Mucosa of descending colon (tissue), 3 donors: ENCODE measurements at regions not wholly inside any gene's neighbourhood (a gene's known extent, or its start where the extent isn't known, plus 50 kb on each side); places are given as distances from the start of the nearest gene placed in this dataset.

Experiments
- ATAC-seq: fragments of 200-7000 bp; cut with Tn5 transposase; one replicate; pipeline ENCODE4 v1.9.1; 2020; ENCODE audit warnings: mild to moderate bottlenecking, moderate library complexity
- DNase-seq, 3 donors: peaks; one replicate each; pipeline ENCODE4 v3.0.0-alpha.2; 2020
- H3K36me3 ChIP-seq: fragments of 200-600 bp; one replicate; pipeline ENCODE4 v1.8.0; 2021; ENCODE audit warnings: low read depth, mild to moderate bottlenecking
- H3K4me1 ChIP-seq: fragments of 200-600 bp; one replicate; pipeline ENCODE4 v1.8.0; 2021; ENCODE audit warnings: low read depth, mild to moderate bottlenecking
- H3K4me3 ChIP-seq: fragments of 200-600 bp; one replicate; pipeline ENCODE4 v1.8.0; 2021; ENCODE audit warnings: mild to moderate bottlenecking
- H3K9me3 ChIP-seq: fragments of 200-600 bp; one replicate; pipeline ENCODE4 v1.8.0; 2021; ENCODE audit warnings: mild to moderate bottlenecking
- CTCF ChIP-seq: fragments of 200-600 bp; IDR thresholded peaks from one replicate; pipeline ENCODE4 v1.8.0; 2022; ENCODE audit warnings: antibody characterized with exemption, mild to moderate bottlenecking
- intact Hi-C, 2 donors: fragments of 100-400 bp; cut with DNase I in 1 of 2; cut with micrococcal nuclease in 1 of 2; formaldehyde crosslinking; loops; one replicate each; pipeline versions ENCODE4 v1.11.0 to v1.11.1; 2022; cut with DNase I, micrococcal nuclease
- donor health status: DM: no; HTN: no; CAD: no; lungs with moderate emphysema.
- donor health status: DM: no; HTN: no; CAD: no.
- donor health status: DM: no; HTN: yes; CAD: no.

GRCh38 chr2:176653479-176654443, 384.5 kb downstream of the MTX2 start:
- Histone ChIP-seq H3K4me1 (no peaks in the 10 kb centered on the region), H3K9me3 (no peaks in the 10 kb centered on the region), H3K4me3 (no peak overlapping the region), H3K36me3 (no peaks in the 10 kb centered on the region)
- peak; percentile 35 for TF ChIP-seq CTCF
- DNase-seq (peak; percentile 50 to 69 (median 57)), ATAC-seq (peak; percentile 91)
- intact Hi-C loops = loop anchor here in 1 of 2 donors (5.0 to 10.0 kb wide), 2 partner anchors 161 to 526 kb away; partner anchors contain the start of gene HOXD8

- no peaks in the 10 kb centered on the region for H3K4me1 ChIP-seq
- H3K4me3 ChIP-seq = no peak overlapping the region
- H3K36me3 ChIP-seq = no peaks in the 10 kb centered on the region
- no peak for TF ChIP-seq CTCF
- DNase-seq = no peak
- intact Hi-C loops = loop anchor here in 1 of 2 donors (10.0 kb wide), 1 partner anchor 159 kb away; no protein-coding TSS in a partner anchor
- H3K9me3 ChIP-seq = no peaks in the 10 kb centered on the region
- no peak for ATAC-seq
Measured at GRCh38 chr2:176656038-176656775, 387.0 kb downstream of the MTX2 start.

GRCh38 chr2:176656776-176657140, 387.5 kb downstream of the MTX2 start:
- intact Hi-C loops = loop anchor here in 1 of 2 donors (10.0 kb wide), 1 partner anchor 158 kb away; no protein-coding TSS in a partner anchor
- no peak for ATAC-seq
- Histone ChIP-seq H3K9me3 (no peaks in the 10 kb centered on the region), H3K36me3 (no peaks in the 10 kb centered on the region), H3K4me1 (no peaks in the 10 kb centered on the region), H3K4me3 (no peak overlapping the region)
- DNase-seq = no peak
- no peak for TF ChIP-seq CTCF

- no peaks in the 10 kb centered on the region for H3K36me3 ChIP-seq
- no peak for TF ChIP-seq CTCF
- intact Hi-C loops = loop anchor here in 1 of 2 donors (10.0 kb wide), 1 partner anchor 157 kb away; no protein-coding TSS in a partner anchor
Measured at GRCh38 chr2:176657393-176657792, 388.2 kb downstream of the MTX2 start.

GRCh38 chr2:176658708-176659107, 389.5 kb downstream of the MTX2 start:
- no peaks in the 10 kb centered on the region for H3K4me1 ChIP-seq
- intact Hi-C loops = loop anchor here in 1 of 2 donors (10.0 kb wide), 1 partner anchor 156 kb away; no protein-coding TSS in a partner anchor
- H3K36me3 ChIP-seq = no peaks in the 10 kb centered on the region
- no peaks in the 10 kb centered on the region for H3K9me3 ChIP-seq
- no peak for TF ChIP-seq CTCF
- ATAC-seq (no peak), DNase-seq (no peak)
- no peak overlapping the region for H3K4me3 ChIP-seq

More at GRCh38 chr2:176657393-176657792, 388.2 kb downstream of the MTX2 start:
- no peak overlapping the region for H3K4me3 ChIP-seq
- H3K9me3 ChIP-seq = no peaks in the 10 kb centered on the region
- H3K4me1 ChIP-seq = no peaks in the 10 kb centered on the region
- no peak for DNase-seq
- ATAC-seq = no peak
